ENCODE measurements at regions not wholly inside any gene's neighbourhood (a gene's known extent, or its start where the extent isn't known, plus 50 kb on each side); places are given as distances from the start of the nearest gene placed in this dataset.

GRCh38 chr2:201955702-201956141 lies 77.9 kb upstream of the FZD7 start:
- Histone ChIP-seq H3K27ac (ENCODE audit: low read depth in 1 of 2, low read length in 2 of 2) (no peak overlapping the region), H3K36me3 (ENCODE audit: control insufficient read depth in 1 of 2, insufficient read depth in 2 of 2, low read length in 1 of 2) (no peaks in the 10 kb centered on the region), H3K4me1 (ENCODE audit: control insufficient read depth in 1 of 2, insufficient read depth in 2 of 2, low read length in 2 of 2) (no peaks in the 10 kb centered on the region), H3K27me3 (ENCODE audit: control insufficient read depth in 1 of 2, insufficient read depth in 2 of 2, low read length in 1 of 2) (no peaks in the 10 kb centered on the region), H3K9me3 (ENCODE audit: control insufficient read depth, low read length) (no peaks in the 10 kb centered on the region), H3K4me3 (ENCODE audit: low read length in 2 of 2) (no peak overlapping the region)
- intact Hi-C loops (cut with DNase I), result no loop called here
- ATAC-seq (ENCODE audit: low FRiP score) (peak; percentile 73), DNase-seq (no peak)
- WGBS, 2 donors, result 50 to 54% methylated on average over 4 of the region's 4 CpGs

- H3K9me3 ChIP-seq (ENCODE audit: control insufficient read depth, low read length), result no peaks in the 10 kb centered on the region
- DNase-seq, result no peak
- H3K4me1 ChIP-seq (ENCODE audit: control insufficient read depth in 1 of 2, insufficient read depth in 2 of 2, low read length in 2 of 2), result no peaks in the 10 kb centered on the region
- H3K4me3 ChIP-seq (ENCODE audit: low read length in 2 of 2), result no peak overlapping the region
- no peak overlapping the region for H3K27ac ChIP-seq (ENCODE audit: low read depth in 1 of 2, low read length in 2 of 2)
- no peak for ATAC-seq (ENCODE audit: low FRiP score)
- intact Hi-C loops (cut with DNase I), result no loop called here
- H3K27me3 ChIP-seq (ENCODE audit: control insufficient read depth in 1 of 2, insufficient read depth in 2 of 2, low read length in 1 of 2), result no peaks in the 10 kb centered on the region
- 65 to 78% methylated on average over 7 of the region's 7 CpGs for WGBS, 2 donors
- no peaks in the 10 kb centered on the region for H3K36me3 ChIP-seq (ENCODE audit: control insufficient read depth in 1 of 2, insufficient read depth in 2 of 2, low read length in 1 of 2)
These were observed 77.3 kb upstream of the FZD7 start for GRCh38 chr2:201956361-201956760.

GRCh38 chr2:201957091-201957490 lies 76.6 kb upstream of the FZD7 start:
- no peak for DNase-seq
- no peak overlapping the region for H3K27ac ChIP-seq (ENCODE audit: low read depth in 1 of 2, low read length in 2 of 2)
- H3K4me3 ChIP-seq (ENCODE audit: low read length in 2 of 2), result no peak overlapping the region
- ATAC-seq (ENCODE audit: low FRiP score), result no peak
- H3K36me3 ChIP-seq (ENCODE audit: control insufficient read depth in 1 of 2, insufficient read depth in 2 of 2, low read length in 1 of 2), result no peaks in the 10 kb centered on the region
- 86 to 88% methylated on average over 1 of the region's 1 CpG for WGBS, 2 donors
- no peaks in the 10 kb centered on the region for H3K9me3 ChIP-seq (ENCODE audit: control insufficient read depth, low read length)
- intact Hi-C loops (cut with DNase I), result no loop called here
- no peaks in the 10 kb centered on the region for H3K27me3 ChIP-seq (ENCODE audit: control insufficient read depth in 1 of 2, insufficient read depth in 2 of 2, low read length in 1 of 2)
- no peaks in the 10 kb centered on the region for H3K4me1 ChIP-seq (ENCODE audit: control insufficient read depth in 1 of 2, insufficient read depth in 2 of 2, low read length in 2 of 2)

- ATAC-seq (ENCODE audit: low FRiP score) (no peak), DNase-seq (no peak)
- Histone ChIP-seq H3K4me3 (ENCODE audit: low read length in 2 of 2) (no peak overlapping the region), H3K4me1 (ENCODE audit: control insufficient read depth in 1 of 2, insufficient read depth in 2 of 2, low read length in 2 of 2) (no peaks in the 10 kb centered on the region), H3K36me3 (ENCODE audit: control insufficient read depth in 1 of 2, insufficient read depth in 2 of 2, low read length in 1 of 2) (no peaks in the 10 kb centered on the region), H3K9me3 (ENCODE audit: control insufficient read depth, low read length) (no peaks in the 10 kb centered on the region), H3K27me3 (ENCODE audit: control insufficient read depth in 1 of 2, insufficient read depth in 2 of 2, low read length in 1 of 2) (no peaks in the 10 kb centered on the region), H3K27ac (ENCODE audit: low read depth in 1 of 2, low read length in 2 of 2) (no peak overlapping the region)
- 63 to 73% methylated on average over 6 of the region's 6 CpGs for WGBS, 2 donors
- intact Hi-C loops (cut with DNase I), result no loop called here
These were observed 74.5 kb upstream of the FZD7 start for GRCh38 chr2:201959198-201959597.

- Histone ChIP-seq H3K27ac (ENCODE audit: low read depth in 1 of 2, low read length in 2 of 2) (no peak overlapping the region), H3K36me3 (ENCODE audit: control insufficient read depth in 1 of 2, insufficient read depth in 2 of 2, low read length in 1 of 2) (no peaks in the 10 kb centered on the region), H3K9me3 (ENCODE audit: control insufficient read depth, low read length) (no peaks in the 10 kb centered on the region), H3K4me3 (ENCODE audit: low read length in 2 of 2) (no peak overlapping the region), H3K27me3 (ENCODE audit: control insufficient read depth in 1 of 2, insufficient read depth in 2 of 2, low read length in 1 of 2) (no peaks in the 10 kb centered on the region), H3K4me1 (ENCODE audit: control insufficient read depth in 1 of 2, insufficient read depth in 2 of 2, low read length in 2 of 2) (no peaks in the 10 kb centered on the region)
- ATAC-seq (ENCODE audit: low FRiP score) (no peak), DNase-seq (no peak)
- intact Hi-C loops (cut with DNase I), result no loop called here
- WGBS, 2 donors, result 52% methylated on average over 2 of the region's 2 CpGs
These were observed 74.0 kb upstream of the FZD7 start for GRCh38 chr2:201959626-201960025.

GRCh38 chr2:201960305-201960704 lies 73.3 kb upstream of the FZD7 start:
- ATAC-seq (ENCODE audit: low FRiP score) (no peak), DNase-seq (no peak)
- Histone ChIP-seq H3K9me3 (ENCODE audit: control insufficient read depth, low read length) (no peaks in the 10 kb centered on the region), H3K27ac (ENCODE audit: low read depth in 1 of 2, low read length in 2 of 2) (no peak overlapping the region), H3K4me1 (ENCODE audit: control insufficient read depth in 1 of 2, insufficient read depth in 2 of 2, low read length in 2 of 2) (no peaks in the 10 kb centered on the region), H3K27me3 (ENCODE audit: control insufficient read depth in 1 of 2, insufficient read depth in 2 of 2, low read length in 1 of 2) (no peaks in the 10 kb centered on the region), H3K4me3 (ENCODE audit: low read length in 2 of 2) (no peak overlapping the region), H3K36me3 (ENCODE audit: control insufficient read depth in 1 of 2, insufficient read depth in 2 of 2, low read length in 1 of 2) (no peaks in the 10 kb centered on the region)
- intact Hi-C loops (cut with DNase I), result no loop called here
- WGBS, 2 donors, result 84% methylated on average over 7 of the region's 7 CpGs

GRCh38 chr2:201961401-201961800 lies 72.3 kb upstream of the FZD7 start:
- H3K36me3 ChIP-seq (ENCODE audit: control insufficient read depth in 1 of 2, insufficient read depth in 2 of 2, low read length in 1 of 2), result no peaks in the 10 kb centered on the region
- H3K4me3 ChIP-seq (ENCODE audit: low read length in 2 of 2), result no peak overlapping the region
- no peaks in the 10 kb centered on the region for H3K27me3 ChIP-seq (ENCODE audit: control insufficient read depth in 1 of 2, insufficient read depth in 2 of 2, low read length in 1 of 2)
- H3K27ac ChIP-seq (ENCODE audit: low read depth in 1 of 2, low read length in 2 of 2), result no peak overlapping the region
- ATAC-seq (ENCODE audit: low FRiP score), result no peak
- H3K4me1 ChIP-seq (ENCODE audit: control insufficient read depth in 1 of 2, insufficient read depth in 2 of 2, low read length in 2 of 2), result no peaks in the 10 kb centered on the region
- DNase-seq, result no peak
- H3K9me3 ChIP-seq (ENCODE audit: control insufficient read depth, low read length), result no peaks in the 10 kb centered on the region
- WGBS, 2 donors, result 94% methylated on average over 3 of the region's 3 CpGs
- intact Hi-C loops (cut with DNase I), result no loop called here

GRCh38 chr2:201962774-201963562 lies 70.7 kb upstream of the FZD7 start:
- no peaks in the 10 kb centered on the region for H3K9me3 ChIP-seq (ENCODE audit: control insufficient read depth, low read length)
- H3K4me1 ChIP-seq (ENCODE audit: control insufficient read depth in 1 of 2, insufficient read depth in 2 of 2, low read length in 2 of 2), result no peaks in the 10 kb centered on the region
- no peak overlapping the region for H3K27ac ChIP-seq (ENCODE audit: low read depth in 1 of 2, low read length in 2 of 2)
- no peak overlapping the region for H3K4me3 ChIP-seq (ENCODE audit: low read length in 2 of 2)
- no peaks in the 10 kb centered on the region for H3K27me3 ChIP-seq (ENCODE audit: control insufficient read depth in 1 of 2, insufficient read depth in 2 of 2, low read length in 1 of 2)
- ATAC-seq (ENCODE audit: low FRiP score), result no peak
- intact Hi-C loops (cut with DNase I), result no loop called here
- H3K36me3 ChIP-seq (ENCODE audit: control insufficient read depth in 1 of 2, insufficient read depth in 2 of 2, low read length in 1 of 2), result no peaks in the 10 kb centered on the region
- 92% methylated on average over 14 of the region's 14 CpGs for WGBS, 2 donors
- no peak for DNase-seq

GRCh38 chr2:201964011-201964410 lies 69.6 kb upstream of the FZD7 start:
- intact Hi-C loops (cut with DNase I), result no loop called here
- 94 to 97% methylated on average over 4 of the region's 4 CpGs for WGBS, 2 donors
- no peak overlapping the region for H3K27ac ChIP-seq (ENCODE audit: low read depth in 1 of 2, low read length in 2 of 2)
- H3K4me3 ChIP-seq (ENCODE audit: low read length in 2 of 2), result no peak overlapping the region
- ATAC-seq (ENCODE audit: low FRiP score) (no peak), DNase-seq (no peak)
- H3K9me3 ChIP-seq (ENCODE audit: control insufficient read depth, low read length), result no peaks in the 10 kb centered on the region
- H3K4me1 ChIP-seq (ENCODE audit: control insufficient read depth in 1 of 2, insufficient read depth in 2 of 2, low read length in 2 of 2), result no peaks in the 10 kb centered on the region
- H3K36me3 ChIP-seq (ENCODE audit: control insufficient read depth in 1 of 2, insufficient read depth in 2 of 2, low read length in 1 of 2), result no peaks in the 10 kb centered on the region
- no peaks in the 10 kb centered on the region for H3K27me3 ChIP-seq (ENCODE audit: control insufficient read depth in 1 of 2, insufficient read depth in 2 of 2, low read length in 1 of 2)
